HG02981 (cell line): ENCODE measurements at regions not wholly inside any gene's neighbourhood (a gene's known extent, or its start where the extent isn't known, plus 50 kb on each side); places are given as distances from the start of the nearest gene placed in this dataset.

Experiments used
- ATAC-seq: cut with Tn5 transposase; IDR thresholded peaks from one replicate; pipeline ENCODE4 v1.9.1; 2021; ENCODE audit warnings: mild to moderate bottlenecking, moderate library complexity; ENCODE audit not compliant: unreplicated experiment

DNA sequence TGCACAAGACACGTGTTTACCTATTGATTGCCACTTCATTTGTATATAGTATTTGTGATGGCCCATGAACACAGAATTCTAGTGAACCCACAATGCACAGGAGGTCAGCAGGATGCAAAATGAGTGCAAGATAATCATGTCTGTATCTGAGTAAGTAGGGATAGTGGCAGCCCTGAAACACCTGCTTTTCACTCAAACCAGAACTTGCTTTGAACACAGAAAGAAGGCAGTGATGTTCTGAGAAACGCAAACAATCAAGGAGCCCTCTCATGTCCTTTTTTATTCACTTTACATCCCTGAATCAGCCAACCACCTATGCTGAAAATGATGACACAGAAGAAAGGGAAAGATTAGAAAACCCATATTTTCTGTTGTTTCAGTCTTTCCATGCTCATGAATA, 170.4 kb upstream of the AVPR1A start:
- no peak for ATAC-seq

DNA sequence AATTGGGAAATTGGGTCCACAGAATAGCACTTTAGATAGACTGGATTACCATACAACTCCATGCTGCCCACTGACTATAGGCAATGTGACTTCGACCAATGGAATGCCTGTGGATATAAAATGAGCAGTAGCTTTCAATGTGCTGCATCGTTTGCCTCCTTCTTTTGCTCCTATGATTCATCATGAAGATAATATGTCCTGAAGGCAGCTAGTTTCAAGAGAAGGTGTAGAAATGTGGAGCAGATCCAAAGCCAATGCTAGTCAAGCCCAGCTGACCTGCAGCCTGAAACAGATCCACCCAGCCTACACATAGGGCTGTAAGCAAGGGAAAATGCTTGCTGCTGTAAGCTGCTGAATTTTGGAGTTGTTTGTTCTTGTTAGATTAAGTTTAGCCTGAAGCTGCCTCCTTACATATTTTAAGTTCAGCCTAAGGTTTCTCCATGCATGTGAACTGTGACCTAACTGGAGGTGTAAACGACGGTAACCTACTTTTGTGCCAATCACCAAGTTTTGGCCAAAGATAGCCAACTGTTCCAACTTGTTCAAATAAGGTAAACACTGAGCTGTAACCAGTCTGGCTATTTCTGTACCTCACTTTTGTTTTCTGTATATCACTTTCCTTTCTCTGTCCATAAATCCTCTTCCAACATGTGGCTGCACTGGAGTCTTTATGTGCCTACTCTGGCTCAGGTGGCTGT, 169.1 kb upstream of the AVPR1A start:
- no peak for ATAC-seq

- ATAC-seq: peak; percentile 67
Measured at GRCh38 chr12:63319386-63319785, 168.4 kb upstream of the AVPR1A start.

DNA sequence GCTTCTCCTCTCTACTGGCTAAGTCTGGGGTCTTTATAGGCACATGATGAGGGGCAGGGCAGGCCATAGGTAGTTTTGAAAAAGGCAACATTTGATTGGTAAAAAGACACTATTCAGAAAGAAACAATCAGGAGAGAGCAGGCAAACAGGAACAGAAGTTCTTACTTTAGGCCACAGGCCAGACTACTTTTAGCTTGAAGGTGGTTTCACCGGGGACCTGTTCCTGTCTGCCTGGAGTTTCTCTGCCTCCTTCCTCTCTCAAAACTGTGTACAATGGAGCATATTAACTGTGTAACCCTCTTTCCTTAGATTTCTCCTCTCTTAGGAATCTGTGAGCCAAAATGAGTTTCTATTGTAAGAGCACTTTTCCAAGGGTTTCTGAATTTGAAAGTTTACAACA, 167.9 kb upstream of the AVPR1A start:
- ATAC-seq: no peak

GRCh38 chr12:63318313-63318712, 167.3 kb upstream of the AVPR1A start:
- no peak for ATAC-seq

- ATAC-seq: no peak
Measured at GRCh38 chr12:63317880-63318279, 166.9 kb upstream of the AVPR1A start.

DNA sequence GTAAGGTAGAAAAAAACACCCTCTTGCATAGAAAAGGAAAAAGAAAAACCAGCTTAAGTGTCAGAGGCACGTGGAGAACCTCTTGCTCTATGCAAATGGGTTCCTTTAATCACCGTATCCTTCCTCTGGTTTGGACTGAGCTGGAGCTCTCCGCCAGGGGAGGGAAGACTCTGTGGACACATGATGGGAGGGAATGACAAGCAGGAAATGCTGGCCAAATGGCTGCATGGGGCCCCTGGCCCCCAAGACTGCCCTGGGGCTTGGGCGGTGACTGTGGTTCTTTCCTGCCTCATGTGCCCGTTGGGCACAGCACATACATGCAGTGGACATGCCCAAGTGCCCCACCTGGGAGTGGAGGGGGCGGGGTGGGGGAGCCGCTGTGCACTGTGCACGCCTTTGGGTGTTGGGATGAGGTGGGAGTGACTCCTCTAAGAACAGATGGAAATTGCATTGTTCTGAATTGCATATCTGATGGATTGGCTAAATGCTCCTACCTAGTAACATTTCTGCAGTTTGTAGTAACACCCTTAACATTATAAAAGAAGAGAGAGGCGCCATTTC, 166.4 kb upstream of the AVPR1A start:
- no peak for ATAC-seq

DNA sequence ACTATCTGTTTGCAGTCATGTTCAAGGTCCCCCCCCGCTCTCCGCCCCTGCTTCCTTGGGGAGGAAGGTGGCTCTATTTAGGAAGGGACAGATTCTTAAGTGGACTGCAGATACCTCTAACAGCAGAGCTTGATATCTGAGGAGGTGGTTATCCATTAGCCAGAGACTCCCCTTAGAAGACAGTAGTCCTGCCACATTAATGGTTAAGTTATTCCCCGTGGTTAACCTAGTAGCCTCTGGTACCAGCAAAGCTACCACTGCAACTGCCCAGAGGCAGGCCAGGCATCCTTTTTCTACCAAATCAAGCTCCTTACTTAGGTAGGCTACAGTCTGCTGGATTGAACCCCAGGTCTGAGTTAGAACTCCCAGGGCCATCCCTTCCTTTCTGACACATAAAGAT, 162.1 kb upstream of the AVPR1A start:
- ATAC-seq: peak; percentile 86

- ATAC-seq: no peak
Measured at GRCh38 chr12:63308671-63309070, 157.7 kb upstream of the AVPR1A start.

DNA sequence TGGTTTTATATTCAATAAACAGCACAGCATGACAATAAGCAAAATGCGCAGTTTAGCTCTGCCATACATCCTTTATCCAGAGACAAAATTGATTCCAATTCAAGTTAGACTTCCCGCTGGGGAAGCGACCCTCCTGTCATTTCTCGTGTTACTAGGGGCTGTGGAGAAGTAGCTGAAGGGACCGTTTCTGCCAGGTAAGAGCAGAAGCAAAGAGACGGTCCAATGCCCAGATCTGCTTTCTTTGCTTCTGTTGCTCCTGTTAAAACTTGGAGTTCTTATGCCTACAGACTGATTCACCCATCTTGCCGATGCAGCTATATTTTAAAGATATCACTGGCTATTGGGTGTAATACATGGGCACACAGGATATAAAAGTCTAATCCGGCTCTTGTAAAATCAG, 156.8 kb upstream of the AVPR1A start:
- no peak for ATAC-seq

DNA sequence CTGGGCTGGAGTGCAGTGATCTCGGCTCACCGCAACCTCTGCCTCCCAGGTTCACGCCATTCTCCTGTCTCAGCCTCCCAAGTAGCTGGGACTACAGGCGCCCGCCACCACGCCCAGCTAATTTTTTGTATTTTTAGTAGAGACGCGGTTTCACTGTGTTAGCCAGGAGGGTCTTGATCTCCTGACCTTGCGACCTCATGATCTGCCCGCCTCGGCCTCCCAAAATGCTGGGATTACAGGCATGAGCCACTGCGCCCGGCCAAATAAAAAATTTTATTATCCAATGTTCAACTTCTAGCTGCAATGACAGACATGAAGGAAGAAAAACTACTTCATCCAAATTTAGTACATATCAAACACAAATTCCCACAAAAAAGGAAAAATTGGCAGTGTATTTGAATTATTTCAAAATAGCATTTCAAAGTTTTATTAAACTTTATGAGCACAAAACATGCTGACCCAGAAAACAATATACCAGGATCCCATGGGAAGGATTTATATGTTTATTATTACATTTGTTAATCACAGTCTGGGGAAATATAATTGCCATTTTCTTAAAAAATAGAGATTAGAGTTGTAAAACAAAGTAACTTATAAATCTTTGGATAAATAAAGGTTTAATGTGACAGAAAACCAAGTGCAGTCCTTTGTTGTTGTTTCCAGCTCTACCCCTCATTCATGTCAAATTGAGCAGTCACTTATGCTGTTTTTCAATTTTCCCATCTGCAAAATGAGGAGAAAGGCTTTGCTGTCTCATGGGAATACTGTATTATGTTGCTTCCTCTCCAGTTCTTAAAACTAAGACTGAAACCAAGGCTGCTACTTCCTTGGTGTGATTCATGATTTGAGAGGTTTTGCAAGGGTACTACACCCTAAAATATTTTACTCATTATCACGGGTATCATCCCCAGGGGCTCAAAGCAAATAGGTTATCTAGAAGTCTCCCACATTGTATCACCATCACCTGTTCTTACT, 155.2 kb upstream of the AVPR1A start:
- peak; percentile 37 for ATAC-seq

DNA sequence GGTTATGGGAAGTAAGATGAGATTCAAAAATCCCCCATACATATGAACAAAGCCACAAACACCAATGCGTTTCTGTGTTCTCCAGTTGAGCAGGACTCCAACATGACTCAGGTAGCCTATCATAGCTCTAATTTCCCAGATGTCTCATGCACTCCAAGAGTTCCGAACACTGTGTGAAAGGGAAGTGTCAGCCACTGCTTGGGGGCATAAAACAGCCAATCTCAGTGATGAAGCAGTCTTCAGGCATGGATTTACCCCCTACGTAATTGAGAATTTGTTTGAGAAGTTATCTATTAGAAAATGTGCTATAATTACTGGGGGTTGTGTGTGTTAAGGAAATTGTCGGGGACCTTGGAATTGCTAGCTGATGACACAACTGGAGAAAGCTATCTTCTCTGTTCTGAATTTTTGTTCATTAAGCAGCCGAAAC, 153.9 kb upstream of the AVPR1A start:
- ATAC-seq: peak; percentile 40

- ATAC-seq: no peak
Measured at GRCh38 chr12:63302941-63303536, 152.0 kb upstream of the AVPR1A start.

- ATAC-seq: peak; percentile 75
Measured at GRCh38 chr12:63302269-63302940, 151.4 kb upstream of the AVPR1A start.

DNA sequence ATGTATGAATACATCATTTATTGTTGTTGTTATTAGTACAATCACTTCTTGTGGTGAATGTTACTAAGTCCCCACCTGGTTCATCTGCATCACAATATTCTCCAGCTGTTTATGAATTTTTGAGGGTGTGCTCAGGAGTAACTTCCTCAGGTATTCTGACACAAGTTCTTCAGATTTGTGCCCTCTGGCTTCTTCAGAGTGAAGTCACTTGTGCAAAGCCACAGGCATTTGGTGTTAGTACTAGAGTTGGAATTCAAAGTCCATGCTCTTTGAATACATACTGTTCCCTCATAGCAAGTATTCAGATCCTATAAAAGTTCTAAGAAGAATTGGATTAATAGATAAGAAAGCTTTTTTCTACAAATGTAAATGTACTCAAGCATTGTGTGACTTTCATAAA, 150.3 kb upstream of the AVPR1A start:
- no peak for ATAC-seq

DNA sequence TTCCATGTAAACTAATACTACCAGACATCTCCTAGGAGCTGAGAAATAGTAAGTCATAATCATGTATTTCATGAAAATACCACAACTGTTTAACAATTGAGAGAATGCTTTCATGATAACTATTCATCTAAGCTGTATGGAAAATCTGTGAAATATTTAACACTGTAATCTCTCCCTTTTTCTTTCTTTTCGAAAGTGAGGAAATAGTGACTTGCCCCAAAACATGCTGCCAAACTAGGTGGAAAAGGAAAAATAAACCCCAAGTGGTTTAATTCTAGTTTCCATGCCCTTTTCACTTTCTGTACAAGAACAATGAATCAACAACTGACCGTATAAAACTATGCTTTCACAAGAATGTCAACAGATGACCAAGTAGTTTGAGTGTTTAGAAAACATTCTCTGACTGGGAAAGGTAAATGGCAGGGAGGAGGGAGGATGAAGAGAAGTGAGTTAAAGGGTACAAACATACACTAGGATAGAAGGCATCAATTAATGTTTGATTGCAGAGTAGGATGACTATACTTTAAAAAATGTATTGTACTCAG, 147.5 kb upstream of the AVPR1A start:
- no peak for ATAC-seq

- peak; percentile 84 for ATAC-seq
Measured at GRCh38 chr12:63294327-63294632, 143.3 kb upstream of the AVPR1A start.

- no peak for ATAC-seq
Measured at GRCh38 chr12:63292471-63293221, 141.6 kb upstream of the AVPR1A start.

GRCh38 chr12:63276537-63277365, 125.8 kb upstream of the AVPR1A start:
- ATAC-seq: peak; percentile 76
